Erythroblast (primary cell): ENCODE measurements at regions not wholly inside any gene's neighbourhood (a gene's known extent, or its start where the extent isn't known, plus 50 kb on each side); places are given as distances from the start of the nearest gene placed in this dataset.
"Not testable (repeated sequence)": the region's sequence is repeated elsewhere in the genome, so short reads cannot be mapped to it uniquely, and the experiment has no call there.

ENCODE experiments used
- DNase-seq, 2 experiments: peaks; one replicate each; lab custom pipeline; 2025; lab: John Stamatoyannopoulos, UW
- GATA1 ChIP-seq: IDR thresholded peaks from 2 replicates; pipeline ENCODE4 v1.6.1; 2011; ENCODE audit warnings: low read depth, mild to moderate bottlenecking, control low read depth, low read length, moderate library complexity
- POLR2A ChIP-seq: IDR thresholded peaks from 2 replicates; pipeline ENCODE4 v1.6.1; 2011; ENCODE audit warnings: mild to moderate bottlenecking, low read length

- not testable (repeated sequence) for DNase-seq
These were observed 77.5 kb downstream of the SNX5 start for GRCh38 chr20:17891131-17891530.

DNA sequence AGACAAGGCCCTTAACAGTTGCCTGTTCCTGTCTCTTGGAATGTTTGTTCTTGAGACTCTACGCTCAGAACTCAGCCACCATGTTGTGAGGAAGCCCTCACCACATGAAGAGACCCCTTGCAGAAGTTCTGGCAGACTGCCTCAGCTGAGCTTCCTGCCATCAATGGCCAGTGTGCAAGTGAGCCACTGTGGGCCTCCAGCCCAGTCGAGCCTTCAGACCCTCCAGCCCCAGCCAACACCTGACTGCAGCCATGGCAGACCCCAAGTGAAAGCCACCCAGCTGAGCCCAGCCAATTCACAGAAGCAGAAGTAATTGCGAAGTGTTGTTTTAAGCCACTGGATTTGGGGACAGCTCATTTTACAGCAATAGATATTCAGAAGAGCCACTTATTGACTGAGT, 78.3 kb downstream of the SNX5 start:
- no peak for TF ChIP-seq POLR2A
- TF ChIP-seq GATA1, result no peak
- no peak for DNase-seq

DNA sequence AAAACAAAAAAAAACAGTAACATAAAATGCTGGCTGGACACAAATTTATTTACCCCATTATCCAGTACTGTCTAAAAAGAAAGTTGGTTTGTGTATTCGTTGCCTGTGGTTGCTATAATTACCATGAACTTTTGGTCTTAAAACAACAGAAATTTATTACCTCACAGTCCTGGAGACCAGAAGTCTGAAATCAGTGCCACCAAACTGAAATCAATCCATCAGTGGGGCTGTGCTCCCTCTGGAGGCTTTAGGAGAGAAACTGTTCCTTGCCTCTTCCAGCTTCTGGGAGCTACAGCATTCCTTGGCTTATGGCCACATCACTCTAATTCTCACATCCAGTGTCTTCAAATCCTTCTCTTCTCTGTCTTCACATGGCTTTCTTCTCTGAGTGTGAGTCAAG, 79.4 kb downstream of the SNX5 start:
- DNase-seq, result no peak
- TF ChIP-seq GATA1, result no peak
- TF ChIP-seq POLR2A, result no peak

DNA sequence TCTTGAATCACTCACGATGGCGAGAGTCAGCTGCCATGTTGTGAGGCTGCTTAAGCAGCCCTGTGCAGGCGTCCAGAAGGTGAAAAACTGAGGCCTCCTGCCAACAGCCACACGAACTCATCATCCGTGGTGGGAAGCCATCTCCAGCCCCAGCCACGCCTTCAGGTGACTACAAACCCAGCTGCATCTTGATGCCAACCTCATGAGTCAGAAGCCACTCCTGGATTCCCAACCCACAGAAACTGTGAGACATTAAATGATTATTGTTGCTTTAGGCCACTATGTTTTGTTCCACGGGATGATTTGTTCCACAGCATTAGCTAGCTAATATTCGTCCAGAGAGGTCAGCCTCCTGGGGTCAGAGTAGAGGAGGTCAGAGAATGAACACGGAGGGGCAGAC, 80.5 kb downstream of the SNX5 start:
- TF ChIP-seq GATA1, result no peak
- no peak for TF ChIP-seq POLR2A
- no peak for DNase-seq

DNA sequence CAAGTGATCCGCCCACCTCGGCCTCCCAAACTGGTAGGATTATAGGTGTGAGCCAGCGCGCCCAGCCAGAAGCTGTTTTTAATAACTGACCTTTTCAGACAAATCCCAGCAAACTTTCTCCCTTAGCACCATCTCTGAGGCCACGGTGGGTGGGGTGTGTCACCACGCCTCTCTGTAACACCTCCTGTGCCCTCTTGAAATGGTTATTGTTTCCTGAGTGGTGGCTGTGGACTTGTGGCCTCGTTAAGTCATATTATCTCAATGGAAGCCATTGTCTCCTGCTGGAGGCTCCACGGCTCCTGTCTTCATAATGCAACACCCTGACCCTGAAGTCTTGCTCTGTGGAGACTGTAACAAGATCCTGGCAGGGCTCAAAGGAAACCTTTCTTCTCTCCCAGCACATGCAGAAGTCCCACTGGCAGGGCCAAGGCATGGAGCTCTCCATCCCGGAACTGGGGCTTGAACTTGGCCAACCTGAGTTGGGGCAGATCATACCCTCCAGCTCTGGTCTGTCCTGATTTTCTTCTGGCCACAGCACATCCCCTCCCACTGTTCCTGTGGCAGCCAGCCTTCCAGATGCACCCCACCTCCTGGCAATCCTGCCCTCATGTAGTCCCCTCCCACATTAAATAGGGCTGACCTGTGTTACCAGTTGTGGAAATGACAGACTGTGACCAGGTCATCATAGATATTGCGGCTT, 81.1 kb downstream of the SNX5 start:
- no peak for DNase-seq
- TF ChIP-seq GATA1 (no peak), POLR2A (no peak)

DNA sequence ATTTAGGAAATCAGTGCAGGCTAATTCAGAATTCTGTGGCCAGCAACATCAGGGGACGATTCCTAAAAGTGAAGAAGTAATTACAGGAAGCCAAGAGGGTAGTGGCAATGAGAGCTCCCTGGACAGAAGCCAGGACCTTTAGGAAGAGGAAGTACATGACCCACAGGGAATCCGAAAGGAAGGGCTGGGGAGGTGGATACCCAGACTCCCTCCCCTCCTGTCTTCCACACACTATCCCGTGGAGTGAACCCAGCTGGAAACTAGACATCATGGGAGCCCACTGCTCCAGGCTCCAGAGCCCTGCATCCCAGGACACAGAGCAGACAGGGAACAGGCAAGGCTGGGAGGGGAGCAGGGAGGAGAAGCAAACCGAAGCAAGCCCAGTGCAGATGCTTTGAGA, 83.0 kb downstream of the SNX5 start:
- DNase-seq, result no peak
- TF ChIP-seq GATA1, result no peak

- no peak for DNase-seq
- TF ChIP-seq GATA1 (no peak), POLR2A (no peak)
These were observed 83.5 kb downstream of the SNX5 start for GRCh38 chr20:17885076-17885475.

DNA sequence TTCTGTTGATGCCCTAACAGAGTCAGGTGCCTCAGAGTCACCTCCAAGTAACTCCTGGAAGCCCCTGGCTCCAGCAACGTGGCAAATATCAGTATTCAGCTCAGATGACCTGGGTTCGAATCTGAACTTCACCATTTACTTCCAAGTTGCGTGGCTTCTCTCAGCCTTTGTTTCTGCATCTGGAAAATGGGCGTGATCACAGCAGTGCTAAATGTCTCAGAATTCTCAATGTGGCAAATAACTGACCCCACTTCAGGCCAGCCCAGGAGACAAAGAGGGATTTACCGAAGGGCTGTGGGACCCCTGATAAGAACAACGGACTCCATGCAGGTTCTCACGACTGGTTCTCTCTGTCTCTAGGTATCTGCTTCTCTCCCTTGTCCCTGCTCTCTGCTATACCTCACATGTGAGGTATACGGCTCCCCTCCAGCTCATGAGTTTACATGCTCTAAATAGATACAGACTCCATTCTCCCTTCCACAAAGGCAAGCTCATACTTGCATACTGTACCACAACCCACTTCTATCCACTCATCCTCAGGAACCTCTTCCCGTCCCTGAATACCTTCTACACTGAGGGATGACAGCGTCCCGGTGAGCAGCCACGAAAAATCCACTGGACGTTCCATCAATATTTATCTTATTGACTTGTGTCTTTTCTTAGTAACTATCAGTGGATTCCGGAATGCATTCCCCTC, 84.1 kb downstream of the SNX5 start:
- no peak for TF ChIP-seq GATA1
- no peak for TF ChIP-seq POLR2A
- DNase-seq, result no peak

DNA sequence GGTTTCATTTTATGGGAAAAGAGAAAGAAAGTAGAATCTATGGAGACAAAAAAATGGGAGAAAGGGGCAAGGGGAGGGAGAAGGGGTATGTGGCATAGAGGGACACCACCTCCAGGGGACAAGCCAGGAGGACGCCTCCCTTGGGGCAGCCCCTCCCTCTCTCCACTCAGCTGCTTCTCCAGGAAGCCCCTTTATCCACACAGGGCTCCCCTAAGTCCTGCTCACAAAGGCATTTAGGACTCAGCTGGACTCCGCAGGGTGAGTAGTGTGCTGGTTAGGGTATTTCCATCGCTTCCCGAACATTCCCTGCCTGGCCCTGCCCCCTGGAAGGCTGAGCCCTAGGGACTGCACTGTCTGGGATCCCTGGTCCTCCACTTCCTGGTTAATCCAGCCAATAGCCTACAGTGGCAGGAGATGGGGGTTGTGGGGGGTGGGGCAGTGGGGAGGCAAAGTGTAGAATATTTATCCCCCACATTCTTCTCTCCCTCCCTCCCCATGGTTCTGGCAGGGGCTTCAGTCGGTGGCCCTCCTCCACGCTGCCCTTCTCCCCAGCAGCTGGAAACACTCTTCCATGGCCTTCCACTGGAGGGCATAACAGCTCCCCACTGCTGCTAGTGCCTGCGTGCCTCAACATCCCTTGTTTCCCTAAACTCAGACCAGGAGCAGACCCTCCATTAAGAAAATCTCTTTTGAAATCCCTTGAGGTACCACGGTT, 84.8 kb downstream of the SNX5 start:
- TF ChIP-seq POLR2A (no peak), GATA1 (no peak)
- DNase-seq, result no peak

DNA sequence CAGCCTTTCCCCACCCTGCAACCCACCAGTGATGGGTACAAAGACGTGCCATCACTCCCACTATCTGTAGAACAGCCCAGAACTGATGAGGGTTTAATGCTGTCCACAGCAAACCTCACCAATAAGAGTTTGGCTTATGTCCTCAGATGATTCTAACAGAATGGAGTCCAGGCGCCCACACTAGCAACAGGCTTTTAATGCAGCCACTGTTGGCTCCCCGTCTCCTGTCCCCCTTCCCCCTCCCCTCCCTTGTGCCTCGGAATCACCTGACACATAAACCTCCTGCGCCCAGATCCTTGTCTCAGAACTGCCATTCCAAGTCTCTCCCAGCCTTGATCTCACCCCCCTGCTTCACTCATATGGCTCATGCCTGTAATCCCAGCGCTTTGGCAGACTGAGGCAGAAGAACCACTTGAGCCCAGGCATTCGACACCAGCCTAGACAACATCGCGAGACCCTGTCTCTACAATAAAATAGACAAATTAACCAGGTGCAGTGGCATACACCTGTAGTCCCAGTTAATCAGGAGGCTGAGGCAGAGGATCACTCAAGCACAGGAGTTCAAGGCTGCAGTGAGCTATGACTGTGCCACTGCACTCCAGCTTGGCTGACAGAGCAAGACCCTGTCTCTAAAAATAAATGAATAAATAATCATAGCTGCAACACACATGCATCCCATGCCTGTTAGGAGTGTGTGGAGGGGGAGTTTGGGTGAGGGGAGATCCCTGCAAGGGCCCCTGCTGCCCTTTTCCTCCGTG, 85.6 kb downstream of the SNX5 start:
- DNase-seq, result no peak
- TF ChIP-seq GATA1, result no peak
- no peak for TF ChIP-seq POLR2A

- DNase-seq, result no peak
- TF ChIP-seq GATA1, result no peak
These were observed 86.3 kb downstream of the SNX5 start for GRCh38 chr20:17882065-17882833.

GRCh38 chr20:17881741-17882064, 86.9 kb downstream of the SNX5 start:
- DNase-seq, result no peak
- TF ChIP-seq POLR2A, result no peak
- no peak for TF ChIP-seq GATA1

DNA sequence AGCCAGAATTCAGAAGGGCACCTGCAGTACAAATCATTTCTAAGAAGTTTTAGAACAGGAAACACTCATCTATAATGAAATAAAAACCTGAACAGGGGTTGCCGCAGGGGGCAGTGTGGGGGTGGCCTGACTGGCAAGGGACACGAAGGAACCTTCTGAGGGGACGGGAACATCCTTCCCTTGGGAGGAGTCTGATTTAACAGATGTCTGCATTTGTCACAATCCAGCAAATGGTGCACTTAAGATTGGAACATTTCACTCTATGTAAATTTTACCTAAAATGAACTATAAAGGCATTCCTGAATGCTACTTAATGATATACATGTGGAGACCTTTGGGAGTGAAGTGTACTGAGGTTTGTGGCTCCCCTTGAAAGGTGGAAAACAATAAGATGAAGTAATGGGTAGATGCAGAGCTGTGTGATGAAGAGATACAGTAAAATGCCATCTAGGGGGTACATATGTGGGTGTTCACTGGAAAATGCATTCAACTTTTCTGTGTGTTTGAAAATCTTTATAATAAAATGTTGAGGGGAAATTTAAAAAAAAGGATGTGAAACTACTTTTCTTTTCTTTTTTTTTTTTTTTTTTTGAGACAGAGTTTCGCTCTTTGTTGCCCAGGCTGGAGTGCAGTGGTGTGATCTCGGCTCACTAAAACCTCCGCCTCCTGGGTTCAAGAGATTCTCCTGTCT, 89.5 kb downstream of the SNX5 start:
- DNase-seq, result no peak
- TF ChIP-seq GATA1 (no peak), POLR2A (no peak)
